H9 (cell line): ENCODE measurements at regions not wholly inside any gene's neighbourhood (a gene's known extent, or its start where the extent isn't known, plus 50 kb on each side); places are given as distances from the start of the nearest gene placed in this dataset.

Experiments used
- DNase-seq: peaks from one replicate; pipeline ENCODE4 v3.0.0-alpha.2; 2017
- H2AFZ ChIP-seq: one replicate; pipeline ENCODE4 v1.6.1; 2013; ENCODE audit warnings: mild to moderate bottlenecking, low read length, control low read depth, moderate library complexity
- H2AK5ac ChIP-seq: 2 replicates; pipeline ENCODE4 v1.6.1; 2013; ENCODE audit warnings: low read length, control low read depth, mixed read lengths; ENCODE audit not compliant: insufficient read length
- H2BK120ac ChIP-seq: one replicate; pipeline ENCODE4 v1.6.1; 2013; ENCODE audit warnings: low read depth, mild to moderate bottlenecking, low read length, control low read depth, inconsistent platforms; ENCODE audit not compliant: poor library complexity, severe bottlenecking
- H2BK12ac ChIP-seq: 2 replicates; pipeline ENCODE4 v1.6.1; 2013; ENCODE audit warnings: low read length, control low read depth, mixed read lengths, low read depth; ENCODE audit not compliant: insufficient read length
- H2BK15ac ChIP-seq: 2 replicates; pipeline ENCODE4 v1.6.1; 2013; ENCODE audit warnings: low read depth, low read length, control low read depth
- H2BK20ac ChIP-seq: one replicate; pipeline ENCODE4 v1.6.1; 2013; ENCODE audit warnings: low read depth, mild to moderate bottlenecking, low read length, control low read depth, inconsistent platforms; ENCODE audit not compliant: poor library complexity, severe bottlenecking
- H2BK5ac ChIP-seq: 2 replicates; pipeline ENCODE4 v1.6.1; 2013; ENCODE audit warnings: low read length, control low read depth, mixed read lengths; ENCODE audit not compliant: insufficient read length
- H3K14ac ChIP-seq: 2 replicates; pipeline ENCODE4 v1.6.1; 2013; ENCODE audit warnings: low read length, control low read depth; ENCODE audit not compliant: insufficient read depth
- H3K18ac ChIP-seq: 2 replicates; pipeline ENCODE4 v1.6.1; 2013; ENCODE audit warnings: low read depth, mild to moderate bottlenecking, mixed read lengths, low read length, control low read depth; ENCODE audit not compliant: insufficient read length
- H3K23ac ChIP-seq: 2 replicates; pipeline ENCODE4 v1.6.1; 2013; ENCODE audit warnings: low read length, control low read depth, mixed read lengths, low read depth; ENCODE audit not compliant: insufficient read length
- H3K23me2 ChIP-seq: 2 replicates; pipeline ENCODE4 v1.6.1; 2013; ENCODE audit warnings: low read depth, mild to moderate bottlenecking, mixed read lengths, low read length, control low read depth; ENCODE audit not compliant: insufficient read length, poor library complexity, severe bottlenecking
- H3K27ac ChIP-seq: 2 replicates; pipeline ENCODE4 v1.5.1; 2013; ENCODE audit warnings: low read length, control low read depth, mixed read lengths, low read depth; ENCODE audit not compliant: insufficient read length
- H3K27me3 ChIP-seq: 2 replicates; pipeline ENCODE4 v1.6.1; 2013; ENCODE audit warnings: low read length, control low read depth, inconsistent platforms; ENCODE audit not compliant: insufficient read depth
- H3K4ac ChIP-seq: 2 replicates; pipeline ENCODE4 v1.6.1; 2013; ENCODE audit warnings: low read depth, mild to moderate bottlenecking, control low read depth, inconsistent platforms, low read length, moderate library complexity
- H3K4me1 ChIP-seq: 2 replicates; pipeline ENCODE4 v1.6.1; 2013; ENCODE audit warnings: low read length, control low read depth, inconsistent platforms; ENCODE audit not compliant: insufficient read depth
- H3K4me2 ChIP-seq: 2 replicates; pipeline ENCODE4 v1.6.1; 2013; ENCODE audit warnings: low read length, control low read depth, mixed read lengths; ENCODE audit not compliant: insufficient read length, insufficient read depth
- H3K56ac ChIP-seq: 2 replicates; pipeline ENCODE4 v1.6.1; 2013; ENCODE audit warnings: low read depth, mild to moderate bottlenecking, mixed read lengths, low read length, control low read depth; ENCODE audit not compliant: insufficient read length
- H3K79me1 ChIP-seq: 2 replicates; pipeline ENCODE4 v1.6.1; 2013; ENCODE audit warnings: low read depth, mild to moderate bottlenecking, moderate library complexity, low read length, control low read depth, inconsistent platforms; ENCODE audit not compliant: insufficient read depth, poor library complexity, severe bottlenecking
- H3K79me2 ChIP-seq: 2 replicates; pipeline ENCODE4 v1.6.1; 2013; ENCODE audit warnings: low read length, control low read depth, inconsistent platforms; ENCODE audit not compliant: insufficient read depth
- H3K9ac ChIP-seq: 2 replicates; pipeline ENCODE4 v1.6.1; 2013; ENCODE audit warnings: low read length, control low read depth, mixed read lengths; ENCODE audit not compliant: insufficient read length; ENCODE audit errors: extremely low read depth
- H3K9me3 ChIP-seq: one replicate; pipeline ENCODE4 v1.6.1; 2013; ENCODE audit warnings: low read depth, low read length, inconsistent platforms; ENCODE audit not compliant: control insufficient read depth
- H3T11ph ChIP-seq: one replicate; pipeline ENCODE4 v1.6.1; 2013; ENCODE audit warnings: mild to moderate bottlenecking, low read length, control low read depth, inconsistent platforms
- H4K20me1 ChIP-seq: one replicate; pipeline ENCODE4 v1.6.1; 2013; ENCODE audit not compliant: control insufficient read depth, insufficient read length, insufficient read depth
- H4K5ac ChIP-seq: 2 replicates; pipeline ENCODE4 v1.6.1; 2013; ENCODE audit warnings: low read depth, mild to moderate bottlenecking, mixed read lengths, low read length, control low read depth; ENCODE audit not compliant: insufficient read length
- H4K8ac ChIP-seq: replicated peaks from 2 replicates; pipeline ENCODE4 v1.6.1; 2013; ENCODE audit warnings: low read length, control low read depth, mixed read lengths, low read depth; ENCODE audit not compliant: insufficient read length
- H4K91ac ChIP-seq: 2 replicates; pipeline ENCODE4 v1.6.1; 2013; ENCODE audit warnings: low read depth, mild to moderate bottlenecking, moderate library complexity, mixed read lengths, low read length, control low read depth; ENCODE audit not compliant: insufficient read length
- H3K27ac Mint-ChIP-seq, 3 experiments: 2 replicates in 2 of 3; 3 replicates in 1 of 3; pipeline ENCODE4 v1.8.0; 2020 to 2021; ENCODE audit warnings: mixed read lengths in 3 of 3, mild to moderate bottlenecking in 1 of 3, moderate library complexity in 1 of 3
- H3K27me3 Mint-ChIP-seq: 2 replicates; pipeline ENCODE4 v1.8.0; 2021; ENCODE audit warnings: low read depth, mild to moderate bottlenecking, moderate library complexity, mixed read lengths
- H3K36me3 Mint-ChIP-seq, 3 experiments: 2 replicates in 2 of 3; 3 replicates in 1 of 3; pipeline ENCODE4 v1.8.0; 2020 to 2021; ENCODE audit warnings: low read depth in 3 of 3, mixed read lengths in 3 of 3; ENCODE audit not compliant: insufficient read depth in 1 of 3
- H3K4me1 Mint-ChIP-seq, 2 experiments: 2 replicates each; pipeline ENCODE4 v1.8.0; 2020; ENCODE audit warnings: mixed read lengths in 2 of 2
- H3K4me3 Mint-ChIP-seq, 2 experiments: 2 replicates in 1 of 2; 3 replicates in 1 of 2; pipeline ENCODE4 v1.8.0; 2020 to 2021; ENCODE audit warnings: mild to moderate bottlenecking in 2 of 2, mixed read lengths in 2 of 2, moderate library complexity in 1 of 2
- H3K9me3 Mint-ChIP-seq, 2 experiments: 2 replicates in 1 of 2; 3 replicates in 1 of 2; pipeline ENCODE4 v1.8.0; 2020; ENCODE audit warnings: mild to moderate bottlenecking in 2 of 2, mixed read lengths in 2 of 2, moderate library complexity in 1 of 2
- CTCF ChIP-seq: fragments of 200-600 bp; sonication (generic); conservative IDR thresholded peaks from 3 replicates; pipeline ENCODE4 v1.8.0; 2021; ENCODE audit warnings: antibody characterized with exemption, mild to moderate bottlenecking
- WGBS: extraction: QIAGEN DNeasy Blood & Tissue Kit; methylation state at CpG from one replicate; pipeline ENCODE4 v1.1.7; 2013; ENCODE audit warnings: missing lambda C conversion rate, low lambda C conversion rate, mixed read lengths; ENCODE audit not compliant: insufficient read length; ENCODE audit errors: extremely low coverage; 5-methylcytosine and 5-hydroxymethylcytosine counted together

- H4K5ac ChIP-seq, result no peak overlapping the region
- Mint-ChIP-seq H3K27me3 (no peaks in the 10 kb centered on the region; the same call in 1 of the 2 replicates), H3K27ac (no peak overlapping the region), H3K4me3 (no peak overlapping the region), H3K4me1 (peaks cover 0 to 6% of the 10 kb centered on the region in 2 experiments; a peak in 2 of 4 replicates), H3K36me3 (no peaks in the 10 kb centered on the region), H3K9me3 (no peaks in the 10 kb centered on the region)
- H2BK120ac ChIP-seq, result no peak overlapping the region
- no peak overlapping the region for H2BK15ac ChIP-seq
- H3K79me1 ChIP-seq, result no peaks in the 10 kb centered on the region
- H2BK12ac ChIP-seq, result no peak overlapping the region
- H3K27me3 ChIP-seq, result no peaks in the 10 kb centered on the region
- H3K14ac ChIP-seq, result no peak overlapping the region
- no CpG with 5 or more reads among the region's 1 CpG for WGBS
- H4K20me1 ChIP-seq, result no peaks in the 10 kb centered on the region
- H3K27ac ChIP-seq, result no peak overlapping the region
- H4K8ac ChIP-seq, result no peak overlapping the region
- H2AK5ac ChIP-seq, result no peak overlapping the region
- no peak overlapping the region for H2AFZ ChIP-seq
- H3K4ac ChIP-seq, result no peak overlapping the region
- H3K23ac ChIP-seq, result no peak overlapping the region
- H3K4me2 ChIP-seq, result no peak overlapping the region
- H3K56ac ChIP-seq, result no peak overlapping the region
- H2BK5ac ChIP-seq, result no peak overlapping the region
- H3K79me2 ChIP-seq, result no peaks in the 10 kb centered on the region
- H3T11ph ChIP-seq, result no peak overlapping the region
- no peaks in the 10 kb centered on the region for H3K9me3 ChIP-seq
- H3K23me2 ChIP-seq, result no peaks in the 10 kb centered on the region
- no peak overlapping the region for H4K91ac ChIP-seq
- no peak overlapping the region for H2BK20ac ChIP-seq
- DNase-seq, result no peak
- H3K9ac ChIP-seq, result no peak overlapping the region
- no peak overlapping the region for H3K18ac ChIP-seq
- H3K4me1 ChIP-seq, result no peaks in the 10 kb centered on the region
- no peak for TF ChIP-seq CTCF
Observed at GRCh38 chr1:111556325-111557037, 53.0 kb upstream of the ADORA3 start.
